GM12878 (cell line): ENCODE measurements at regions not wholly inside any gene's neighbourhood (a gene's known extent, or its start where the extent isn't known, plus 50 kb on each side); places are given as distances from the start of the nearest gene placed in this dataset.
"Not testable (repeated sequence)": the region's sequence is repeated elsewhere in the genome, so short reads cannot be mapped to it uniquely, and the experiment has no call there.

ENCODE experiments used
- BCL11A ChIP-seq: IDR thresholded peaks from 2 replicates; pipeline ENCODE4 v1.6.1; 2011; ENCODE audit warnings: low read depth, low read length
- CTCF ChIP-seq, 3 experiments: IDR thresholded peaks in 2 of 3; conservative IDR thresholded peaks in 1 of 3; 2 replicates each; pipeline ENCODE4 v1.5.1; 2011; ENCODE audit warnings: low read depth in 3 of 3, low read length in 3 of 3, mild to moderate bottlenecking in 3 of 3, control low read depth in 2 of 3, moderate library complexity in 2 of 3, inconsistent platforms in 1 of 3, mixed read lengths in 1 of 3; ENCODE audit not compliant: control insufficient read depth in 2 of 3, insufficient read depth in 1 of 3; ENCODE audit errors: extremely low read depth in 1 of 3
- SP1 ChIP-seq: IDR thresholded peaks from one replicate; pipeline ENCODE4 v1.6.1; 2011; ENCODE audit warnings: low read depth, low read length
- ZBTB4 ChIP-seq: fragments of 450-650 bp; formaldehyde crosslinking; IDR thresholded peaks from 2 replicates; pipeline ENCODE4 v1.4.0; 2022; ENCODE audit warnings: mild to moderate bottlenecking, moderate library complexity

GRCh38 chr14:106022648-106023047, 496.3 kb downstream of the TMEM121 start:
- not testable (repeated sequence) for TF ChIP-seq BCL11A; CTCF (IDR thresholded peaks at IDR 0.05 in 2 of 3, conservative IDR thresholded peaks at IDR 0.05 in 1 of 3; ENCODE audit: control insufficient read depth in 2 of 3, extremely low read depth in 1 of 3, insufficient read depth in 1 of 3, low read depth in 3 of 3, low read length in 3 of 3); SP1; ZBTB4 (CRISPR knock-in tag)
